ENCODE measurements at regions not wholly inside any gene's neighbourhood (a gene's known extent, or its start where the extent isn't known, plus 50 kb on each side); places are given as distances from the start of the nearest gene placed in this dataset.

GRCh38 chr9:2346277-2346913 lies 275.2 kb upstream of the VLDLR start:
- TF ChIP-seq YY1 (IDR thresholded peaks at IDR 0.05; ENCODE audit: insufficient read depth, insufficient read length) (no peak), ZNF274 (IDR thresholded peaks at IDR 0.05; ENCODE audit: low read depth, low read length) (no peak), SUZ12 (IDR thresholded peaks at IDR 0.05; ENCODE audit: extremely low read depth, insufficient read depth, insufficient read length) (no peak)

All from NT2/D1 (cell line).